ENCODE measurements at regions not wholly inside any gene's neighbourhood (a gene's known extent, or its start where the extent isn't known, plus 50 kb on each side); places are given as distances from the start of the nearest gene placed in this dataset.

DNA sequence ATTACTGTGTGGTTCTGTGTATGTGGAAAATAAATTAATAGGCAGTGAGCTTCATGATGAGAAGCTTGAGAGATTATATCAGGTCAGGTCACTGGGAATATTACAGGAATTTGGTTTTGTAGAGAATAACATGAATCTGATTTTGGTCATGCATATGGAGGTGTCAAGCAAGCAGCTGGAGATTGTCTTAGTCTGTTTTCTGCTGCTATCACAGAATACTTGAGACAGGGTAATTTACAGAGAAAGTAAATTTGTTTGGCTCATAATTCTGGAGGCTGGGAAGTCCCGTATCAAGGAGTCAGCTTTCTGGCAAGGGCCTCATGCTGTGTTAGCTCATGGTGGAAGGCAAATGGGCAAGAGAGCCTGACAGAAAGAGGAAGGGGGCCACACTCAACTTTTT, 120.7 kb upstream of the FAM3C start:
- no peak overlapping the region for H3K27ac ChIP-seq
- no peak for TF ChIP-seq ESRRA (IDR thresholded peaks at IDR 0.05; ENCODE audit: borderline replicate concordance, low read length)
- no peak for TF ChIP-seq RCOR1 (IDR thresholded peaks at IDR 0.05; ENCODE audit: low read depth, low read length)
- TF ChIP-seq, protein P1, sequence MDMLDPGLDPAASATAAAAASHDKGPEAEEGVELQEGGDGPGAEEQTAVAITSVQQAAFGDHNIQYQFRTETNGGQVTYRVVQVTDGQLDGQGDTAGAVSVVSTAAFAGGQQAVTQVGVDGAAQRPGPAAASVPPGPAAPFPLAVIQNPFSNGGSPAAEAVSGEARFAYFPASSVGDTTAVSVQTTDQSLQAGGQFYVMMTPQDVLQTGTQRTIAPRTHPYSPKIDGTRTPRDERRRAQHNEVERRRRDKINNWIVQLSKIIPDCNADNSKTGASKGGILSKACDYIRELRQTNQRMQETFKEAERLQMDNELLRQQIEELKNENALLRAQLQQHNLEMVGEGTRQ (IDR thresholded peaks at IDR 0.05): no peak
- no peak for TF ChIP-seq NPAS2 (CRISPR knock-in tag; IDR thresholded peaks at IDR 0.05; ENCODE audit: borderline replicate concordance)
- TF ChIP-seq JUN (IDR thresholded peaks at IDR 0.05): no peak
- TF ChIP-seq CHD2 (IDR thresholded peaks at IDR 0.05; ENCODE audit: low read length, partially characterized antibody): no peak
- no peak overlapping the region for H3K4me2 ChIP-seq
- ATAC-seq: no peak
- ChIA-PET POLR2A (no interaction called here), CTCF (interaction anchor here (1.1 kb wide), 1 partner anchor 120 kb away, joined by 3 read pairs; the partner anchor contains the start of gene FAM3C)
- no peaks in the 10 kb centered on the region for H3K4me1 ChIP-seq
- no peaks in the 10 kb centered on the region for H3K9me3 ChIP-seq
- WGBS (ENCODE audit: missing lambda C conversion rate): 50% methylated on average over 1 of the region's 1 CpG
- no peak for FAIRE-seq
- H3K4me3 ChIP-seq: no peak overlapping the region
- no peak for DNase-seq (ENCODE audit: low read depth in 1 of 2, low spot score in 1 of 2)

DNA sequence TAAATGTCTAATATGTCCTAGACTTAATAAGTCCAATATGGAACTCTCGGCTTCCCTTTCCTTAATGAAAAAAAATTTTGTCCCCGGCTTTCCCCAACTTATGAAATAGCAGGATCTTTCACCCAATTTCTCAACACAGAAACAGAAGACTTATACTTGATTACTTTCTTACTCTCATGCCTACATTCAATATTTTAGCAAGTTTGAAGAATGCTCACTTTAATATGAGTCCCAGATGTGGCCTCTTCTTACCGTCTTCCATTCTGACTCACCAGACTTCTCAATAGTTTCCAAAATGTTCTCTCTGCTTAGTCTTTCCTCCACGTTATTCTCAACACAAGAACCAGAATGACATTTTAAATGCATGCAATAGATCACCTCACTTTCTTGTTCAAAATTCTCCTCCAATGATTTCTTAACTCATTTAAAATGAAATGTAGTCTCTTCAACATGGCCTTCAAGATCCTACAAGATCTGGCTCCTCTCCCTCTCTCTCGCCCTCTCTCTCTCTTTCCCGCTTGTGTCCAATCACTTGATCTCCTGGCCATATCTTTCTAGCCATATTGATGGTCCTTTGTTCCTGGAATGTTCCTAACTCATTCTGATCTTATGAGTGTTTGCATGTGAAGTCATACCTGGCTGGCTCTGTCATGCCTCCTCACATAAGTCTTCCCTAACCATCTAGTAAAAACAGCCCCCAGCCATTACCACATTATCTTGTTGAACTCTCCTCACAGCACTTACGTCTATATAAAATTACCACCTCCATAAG, 119.7 kb upstream of the FAM3C start:
- peaks cover 5% of the 10 kb centered on the region for H3K9me3 ChIP-seq
- H3K4me3 ChIP-seq: no peak overlapping the region
- no peak overlapping the region for H3K4me2 ChIP-seq
- ChIA-PET CTCF (no interaction called here), POLR2A (no interaction called here)
- no peak for FAIRE-seq
- ATAC-seq: no peak
- TF ChIP-seq HOXA7 (CRISPR knock-in tag; IDR thresholded peaks at IDR 0.05): no peak
- TF ChIP-seq JUNB (IDR thresholded peaks at IDR 0.05): no peak
- TF ChIP-seq, protein P2, sequence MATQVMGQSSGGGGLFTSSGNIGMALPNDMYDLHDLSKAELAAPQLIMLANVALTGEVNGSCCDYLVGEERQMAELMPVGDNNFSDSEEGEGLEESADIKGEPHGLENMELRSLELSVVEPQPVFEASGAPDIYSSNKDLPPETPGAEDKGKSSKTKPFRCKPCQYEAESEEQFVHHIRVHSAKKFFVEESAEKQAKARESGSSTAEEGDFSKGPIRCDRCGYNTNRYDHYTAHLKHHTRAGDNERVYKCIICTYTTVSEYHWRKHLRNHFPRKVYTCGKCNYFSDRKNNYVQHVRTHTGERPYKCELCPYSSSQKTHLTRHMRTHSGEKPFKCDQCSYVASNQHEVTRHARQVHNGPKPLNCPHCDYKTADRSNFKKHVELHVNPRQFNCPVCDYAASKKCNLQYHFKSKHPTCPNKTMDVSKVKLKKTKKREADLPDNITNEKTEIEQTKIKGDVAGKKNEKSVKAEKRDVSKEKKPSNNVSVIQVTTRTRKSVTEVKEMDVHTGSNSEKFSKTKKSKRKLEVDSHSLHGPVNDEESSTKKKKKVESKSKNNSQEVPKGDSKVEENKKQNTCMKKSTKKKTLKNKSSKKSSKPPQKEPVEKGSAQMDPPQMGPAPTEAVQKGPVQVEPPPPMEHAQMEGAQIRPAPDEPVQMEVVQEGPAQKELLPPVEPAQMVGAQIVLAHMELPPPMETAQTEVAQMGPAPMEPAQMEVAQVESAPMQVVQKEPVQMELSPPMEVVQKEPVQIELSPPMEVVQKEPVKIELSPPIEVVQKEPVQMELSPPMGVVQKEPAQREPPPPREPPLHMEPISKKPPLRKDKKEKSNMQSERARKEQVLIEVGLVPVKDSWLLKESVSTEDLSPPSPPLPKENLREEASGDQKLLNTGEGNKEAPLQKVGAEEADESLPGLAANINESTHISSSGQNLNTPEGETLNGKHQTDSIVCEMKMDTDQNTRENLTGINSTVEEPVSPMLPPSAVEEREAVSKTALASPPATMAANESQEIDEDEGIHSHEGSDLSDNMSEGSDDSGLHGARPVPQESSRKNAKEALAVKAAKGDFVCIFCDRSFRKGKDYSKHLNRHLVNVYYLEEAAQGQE (IDR thresholded peaks at IDR 0.05): no peak
- TF ChIP-seq RAD21 (conservative IDR thresholded peaks at IDR 0.05 in 1 of 2, IDR thresholded peaks at IDR 0.05 in 1 of 2): no peak
- TF ChIP-seq EHF (CRISPR knock-in tag; IDR thresholded peaks at IDR 0.05): no peak
- TF ChIP-seq CBX8 (IDR thresholded peaks at IDR 0.05): no peak
- no peak for TF ChIP-seq CTCF (IDR thresholded peaks at IDR 0.05)
- TF ChIP-seq, protein P3, sequence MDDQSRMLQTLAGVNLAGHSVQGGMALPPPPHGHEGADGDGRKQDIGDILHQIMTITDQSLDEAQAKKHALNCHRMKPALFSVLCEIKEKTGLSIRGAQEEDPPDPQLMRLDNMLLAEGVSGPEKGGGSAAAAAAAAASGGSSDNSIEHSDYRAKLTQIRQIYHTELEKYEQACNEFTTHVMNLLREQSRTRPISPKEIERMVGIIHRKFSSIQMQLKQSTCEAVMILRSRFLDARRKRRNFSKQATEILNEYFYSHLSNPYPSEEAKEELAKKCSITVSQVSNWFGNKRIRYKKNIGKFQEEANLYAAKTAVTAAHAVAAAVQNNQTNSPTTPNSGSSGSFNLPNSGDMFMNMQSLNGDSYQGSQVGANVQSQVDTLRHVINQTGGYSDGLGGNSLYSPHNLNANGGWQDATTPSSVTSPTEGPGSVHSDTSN (IDR thresholded peaks at IDR 0.05): no peak
- TF ChIP-seq RARB (CRISPR knock-in tag; IDR thresholded peaks at IDR 0.05): no peak
- TF ChIP-seq NPAS2 (CRISPR knock-in tag; IDR thresholded peaks at IDR 0.05; ENCODE audit: borderline replicate concordance): no peak
- no peak for TF ChIP-seq TFCP2L1 (CRISPR knock-in tag; IDR thresholded peaks at IDR 0.05)
- TF ChIP-seq KDM1A (IDR thresholded peaks at IDR 0.05; ENCODE audit: low read depth): no peak
- no peak for TF ChIP-seq HMGXB4 (CRISPR knock-in tag; IDR thresholded peaks at IDR 0.05; ENCODE audit: borderline replicate concordance)
- TF ChIP-seq PHF8 (IDR thresholded peaks at IDR 0.05; ENCODE audit: borderline replicate concordance, low read depth): no peak
- no peak for TF ChIP-seq CHD2 (IDR thresholded peaks at IDR 0.05; ENCODE audit: low read length, partially characterized antibody)
- no peak for DNase-seq (ENCODE audit: low read depth in 1 of 2, low spot score in 1 of 2)
- no peak overlapping the region for H3K27ac ChIP-seq
- no peaks in the 10 kb centered on the region for H3K4me1 ChIP-seq
- 49% methylated on average over 7 of the region's 7 CpGs for WGBS (ENCODE audit: missing lambda C conversion rate)
